AG10803 (cell line): ENCODE measurements at regions not wholly inside any gene's neighbourhood (a gene's known extent, or its start where the extent isn't known, plus 50 kb on each side); places are given as distances from the start of the nearest gene placed in this dataset.

Experiments used
- DNase-seq: peaks from one replicate; pipeline ENCODE4 v3.0.0; 2010; ENCODE audit warnings: low read depth
- H3K4me3 ChIP-seq: 2 replicates; pipeline ENCODE4 v1.5.1; 2011; ENCODE audit warnings: mild to moderate bottlenecking, low read length, control low read depth
- CTCF ChIP-seq: conservative IDR thresholded peaks from 2 replicates; pipeline ENCODE4 v1.5.1; 2011; ENCODE audit warnings: mild to moderate bottlenecking, low read length, control low read depth, inconsistent platforms

- no peak overlapping the region for H3K4me3 ChIP-seq
- no peak for DNase-seq
- TF ChIP-seq CTCF, result no peak
These were observed 487.7 kb upstream of the RASGRP1 start for GRCh38 chr15:39052323-39052705.

GRCh38 chr15:39053480-39053879 is 488.9 kb upstream of the RASGRP1 start:
- DNase-seq, result no peak
- no peak for TF ChIP-seq CTCF
- no peak overlapping the region for H3K4me3 ChIP-seq

GRCh38 chr15:39054128-39054732 is 489.6 kb upstream of the RASGRP1 start:
- no peak for DNase-seq
- H3K4me3 ChIP-seq, result no peak overlapping the region
- TF ChIP-seq CTCF, result no peak

GRCh38 chr15:39056357-39056756 is 491.7 kb upstream of the RASGRP1 start:
- no peak for TF ChIP-seq CTCF
- H3K4me3 ChIP-seq, result no peak overlapping the region
- DNase-seq, result no peak

GRCh38 chr15:39058351-39059131 is 493.9 kb upstream of the RASGRP1 start:
- TF ChIP-seq CTCF, result no peak
- no peak overlapping the region for H3K4me3 ChIP-seq
- DNase-seq, result no peak

- peak; percentile 28 for DNase-seq
- no peak for TF ChIP-seq CTCF
- H3K4me3 ChIP-seq, result no peak overlapping the region
These were observed 495.3 kb upstream of the RASGRP1 start for GRCh38 chr15:39059917-39060316.

GRCh38 chr15:39061952-39062464 is 497.4 kb upstream of the RASGRP1 start:
- no peak for DNase-seq
- TF ChIP-seq CTCF, result no peak
- no peak overlapping the region for H3K4me3 ChIP-seq
